Peyer's patch (tissue), 4 donors: ENCODE measurements at regions not wholly inside any gene's neighbourhood (a gene's known extent, or its start where the extent isn't known, plus 50 kb on each side); places are given as distances from the start of the nearest gene placed in this dataset.

Experiments used
- DNase-seq, 3 donors: peaks; one replicate each; pipeline ENCODE4 v3.0.0-alpha.2; 2017 to 2019
- H3K27ac ChIP-seq, 4 donors: fragments of 200-600 bp; sonication (generic); one replicate each; pipeline ENCODE4 v1.5.1; 2016 to 2019
- H3K27me3 ChIP-seq, 2 donors: fragments of 200-600 bp; sonication (generic); one replicate each; pipeline ENCODE4 v1.5.1; 2019
- H3K36me3 ChIP-seq, 3 donors: fragments of 200-600 bp; sonication (generic); one replicate each; pipeline ENCODE4 v1.5.1; 2016 to 2019
- H3K4me1 ChIP-seq, 4 donors: fragments of 200-600 bp; sonication (generic); one replicate each; pipeline ENCODE4 v1.5.1; 2016 to 2019
- H3K4me3 ChIP-seq, 4 donors: fragments of 200-600 bp; sonication (generic); 1 replicate in 3 of 4; 2 replicates in 1 of 4; pipeline ENCODE4 v1.5.1; 2016 to 2019; ENCODE audit warnings: mild to moderate bottlenecking in 1 of 4
- H3K9me3 ChIP-seq, 4 donors: fragments of 200-600 bp; sonication (generic); one replicate each; pipeline ENCODE4 v1.5.1; 2016 to 2019; ENCODE audit warnings: mild to moderate bottlenecking in 1 of 4
- POLR2A ChIP-seq, 2 donors: fragments of 450-650 bp; IDR thresholded peaks; one replicate each; pipeline ENCODE4 v1.5.1; 2017; ENCODE audit warnings: antibody characterized with exemption in 2 of 2, mild to moderate bottlenecking in 2 of 2, moderate library complexity in 2 of 2
- TF ChIP-seq, protein P1 (sequence below), 6 experiments: fragments of 450-650 bp in 4 of 6; fragments of 200-600 bp in 2 of 6; sonication (generic) in 1 of 6; IDR thresholded peaks; one replicate each; pipeline ENCODE4 v1.5.1; 2017 to 2019; ENCODE audit warnings: antibody characterized with exemption in 6 of 6, mild to moderate bottlenecking in 3 of 6, moderate library complexity in 1 of 6

DNA sequence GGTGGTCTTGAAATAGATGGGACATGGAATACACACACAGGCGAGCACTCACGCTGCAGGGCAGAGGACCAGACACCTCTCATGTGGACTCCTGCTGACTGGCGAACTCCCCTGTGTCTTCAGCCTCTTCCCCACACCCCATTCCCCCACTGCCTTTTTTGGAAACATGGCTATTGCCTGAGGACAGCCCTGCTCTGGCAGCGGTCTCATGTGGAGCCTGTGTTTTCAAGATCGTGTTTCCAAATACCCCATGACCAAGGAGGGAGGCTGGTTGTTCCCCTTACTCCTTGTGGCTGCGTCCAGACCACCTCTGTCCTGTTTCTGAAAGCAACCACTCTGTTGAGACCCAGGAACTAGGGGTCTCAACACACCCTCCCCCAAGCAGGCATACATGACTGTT is 119.4 kb downstream of the C1orf94 start:
- no peaks in the 10 kb centered on the region for H3K36me3 ChIP-seq
- TF ChIP-seq, protein P1, sequence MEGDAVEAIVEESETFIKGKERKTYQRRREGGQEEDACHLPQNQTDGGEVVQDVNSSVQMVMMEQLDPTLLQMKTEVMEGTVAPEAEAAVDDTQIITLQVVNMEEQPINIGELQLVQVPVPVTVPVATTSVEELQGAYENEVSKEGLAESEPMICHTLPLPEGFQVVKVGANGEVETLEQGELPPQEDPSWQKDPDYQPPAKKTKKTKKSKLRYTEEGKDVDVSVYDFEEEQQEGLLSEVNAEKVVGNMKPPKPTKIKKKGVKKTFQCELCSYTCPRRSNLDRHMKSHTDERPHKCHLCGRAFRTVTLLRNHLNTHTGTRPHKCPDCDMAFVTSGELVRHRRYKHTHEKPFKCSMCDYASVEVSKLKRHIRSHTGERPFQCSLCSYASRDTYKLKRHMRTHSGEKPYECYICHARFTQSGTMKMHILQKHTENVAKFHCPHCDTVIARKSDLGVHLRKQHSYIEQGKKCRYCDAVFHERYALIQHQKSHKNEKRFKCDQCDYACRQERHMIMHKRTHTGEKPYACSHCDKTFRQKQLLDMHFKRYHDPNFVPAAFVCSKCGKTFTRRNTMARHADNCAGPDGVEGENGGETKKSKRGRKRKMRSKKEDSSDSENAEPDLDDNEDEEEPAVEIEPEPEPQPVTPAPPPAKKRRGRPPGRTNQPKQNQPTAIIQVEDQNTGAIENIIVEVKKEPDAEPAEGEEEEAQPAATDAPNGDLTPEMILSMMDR (IDR thresholded peaks at IDR 0.05): no peak
- TF ChIP-seq POLR2A (IDR thresholded peaks at IDR 0.05): no peak
- H3K27me3 ChIP-seq: no peaks in the 10 kb centered on the region
- H3K27ac ChIP-seq: no peak overlapping the region
- DNase-seq: no peak
- H3K4me3 ChIP-seq: no peak overlapping the region
- H3K4me1 ChIP-seq: no peaks in the 10 kb centered on the region
- H3K9me3 ChIP-seq: no peaks in the 10 kb centered on the region

DNA sequence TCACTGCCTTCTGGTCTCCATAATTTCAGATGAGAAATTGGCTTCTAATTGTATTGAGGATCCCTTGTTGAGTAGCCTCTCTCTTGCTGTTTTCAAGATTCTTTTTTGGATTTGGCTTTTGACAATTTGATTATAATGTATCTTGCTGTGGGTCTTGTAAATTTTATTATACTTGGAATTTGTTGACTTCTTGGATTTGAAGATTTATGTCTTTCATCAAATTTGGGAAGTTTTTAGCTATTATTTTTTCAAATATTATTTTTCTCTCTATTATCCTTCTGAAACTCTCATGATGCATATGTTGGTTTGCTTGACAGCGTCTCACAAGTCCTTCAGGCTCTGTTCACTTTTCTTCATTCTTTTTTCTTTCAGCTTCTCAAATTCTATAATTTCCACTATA is 126.1 kb downstream of the C1orf94 start:
- H3K27me3 ChIP-seq: no peaks in the 10 kb centered on the region
- no peak for TF ChIP-seq POLR2A (IDR thresholded peaks at IDR 0.05)
- TF ChIP-seq, protein P1 (IDR thresholded peaks at IDR 0.05): no peak

DNA sequence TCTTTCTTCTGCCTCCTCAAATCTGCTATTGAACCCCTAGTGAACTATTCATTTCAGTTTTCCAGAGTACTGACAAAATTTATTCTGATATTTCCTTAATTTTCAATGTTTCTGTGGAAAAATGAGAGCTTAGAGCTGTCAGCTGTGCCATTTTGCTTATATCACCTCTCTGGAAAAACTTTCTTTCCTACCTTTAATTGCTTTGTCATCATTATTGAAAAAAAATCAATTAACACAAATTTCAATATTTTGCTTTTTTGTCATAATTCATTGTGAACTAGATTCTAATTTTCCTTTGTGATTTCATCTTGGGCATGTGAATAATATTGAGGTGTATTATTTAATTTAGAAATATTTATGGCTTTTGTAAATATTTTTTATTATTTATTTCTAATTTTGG is 126.5 kb downstream of the C1orf94 start:
- H3K4me3 ChIP-seq: no peak overlapping the region
- TF ChIP-seq, protein P1 (IDR thresholded peaks at IDR 0.05): no peak
- no peak for TF ChIP-seq POLR2A (IDR thresholded peaks at IDR 0.05)
- H3K27ac ChIP-seq: no peak overlapping the region
- H3K4me1 ChIP-seq: no peaks in the 10 kb centered on the region
- H3K27me3 ChIP-seq: no peaks in the 10 kb centered on the region
- DNase-seq: no peak
- no peaks in the 10 kb centered on the region for H3K9me3 ChIP-seq
- H3K36me3 ChIP-seq: no peaks in the 10 kb centered on the region

More for the DNA sequence above, 126.1 kb downstream of the C1orf94 start:
- no peaks in the 10 kb centered on the region for H3K9me3 ChIP-seq
- H3K4me1 ChIP-seq: no peaks in the 10 kb centered on the region
- no peak for DNase-seq
- no peak overlapping the region for H3K27ac ChIP-seq
- H3K4me3 ChIP-seq: no peak overlapping the region
- H3K36me3 ChIP-seq: no peaks in the 10 kb centered on the region

DNA sequence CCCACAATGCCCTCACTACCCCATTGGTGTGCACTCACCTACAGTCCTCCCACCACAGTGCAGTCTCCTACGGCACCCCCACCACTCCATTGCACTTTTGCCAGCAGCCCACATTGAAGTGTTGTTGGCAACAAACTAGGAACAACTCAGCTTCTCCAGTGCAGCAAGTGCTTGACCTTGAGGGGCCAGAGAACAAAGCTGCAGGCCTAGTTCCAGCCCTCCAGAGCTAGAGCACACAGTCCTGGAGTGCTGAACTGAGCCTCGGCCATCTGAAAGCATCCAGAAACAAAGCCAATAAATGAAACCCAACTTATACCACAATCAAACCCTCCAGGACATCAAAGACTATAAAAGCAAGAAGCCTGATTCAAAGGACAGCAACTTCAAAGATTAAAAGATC is 129.9 kb downstream of the C1orf94 start:
- no peak for TF ChIP-seq POLR2A (IDR thresholded peaks at IDR 0.05)
- TF ChIP-seq, protein P1 (IDR thresholded peaks at IDR 0.05): no peak
- no peaks in the 10 kb centered on the region for H3K4me1 ChIP-seq
- no peaks in the 10 kb centered on the region for H3K27me3 ChIP-seq
- H3K4me3 ChIP-seq: no peak overlapping the region
- no peak for DNase-seq
- H3K36me3 ChIP-seq: no peaks in the 10 kb centered on the region
- H3K27ac ChIP-seq: no peak overlapping the region
- no peaks in the 10 kb centered on the region for H3K9me3 ChIP-seq

DNA sequence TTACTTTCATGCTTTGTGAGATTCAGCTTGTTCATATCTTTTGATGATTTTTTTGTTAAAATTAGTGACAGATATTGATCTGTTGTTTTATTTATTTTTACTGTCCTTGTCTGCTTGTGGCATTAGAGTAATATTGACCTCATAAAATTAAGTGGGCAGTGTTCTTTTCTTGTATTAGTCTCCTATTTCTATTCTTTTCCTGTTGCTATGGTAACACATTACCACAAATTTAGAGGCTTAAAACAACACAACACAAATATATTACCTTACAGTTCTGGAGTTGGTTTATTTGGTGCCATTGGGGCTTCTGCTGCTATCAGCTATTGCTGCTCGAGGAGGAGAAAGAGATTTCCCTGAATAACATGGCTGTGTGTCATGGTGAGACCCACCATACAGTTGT is 135.7 kb downstream of the C1orf94 start:
- H3K27me3 ChIP-seq: no peaks in the 10 kb centered on the region
- DNase-seq: no peak
- no peaks in the 10 kb centered on the region for H3K4me1 ChIP-seq
- no peaks in the 10 kb centered on the region for H3K36me3 ChIP-seq
- no peak overlapping the region for H3K27ac ChIP-seq
- H3K4me3 ChIP-seq: no peak overlapping the region
- TF ChIP-seq, protein P1 (IDR thresholded peaks at IDR 0.05): no peak
- no peak for TF ChIP-seq POLR2A (IDR thresholded peaks at IDR 0.05)
- peaks cover 0 to 8% (median 2%) of the 10 kb centered on the region in 4 donors for H3K9me3 ChIP-seq

DNA sequence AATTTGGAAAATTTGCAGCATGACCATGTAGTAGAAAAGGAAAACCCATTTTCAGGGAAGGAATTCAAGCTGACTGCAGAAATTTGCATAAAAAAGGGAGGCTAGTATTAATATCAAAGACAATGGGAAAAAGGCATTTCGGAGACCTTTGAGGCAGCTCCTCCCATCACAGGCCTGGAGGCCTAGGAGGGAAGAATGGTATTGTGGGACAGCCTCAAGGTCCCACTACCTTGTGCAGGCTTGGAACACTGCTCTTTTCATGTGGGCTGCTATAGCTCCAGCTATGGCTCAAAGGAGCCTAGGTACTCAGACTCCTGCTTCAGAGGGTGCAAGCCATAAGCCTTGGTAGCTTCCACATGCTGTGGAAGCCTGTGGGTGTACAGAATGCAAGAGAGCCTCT is 139.3 kb downstream of the C1orf94 start:
- H3K9me3 ChIP-seq: peaks cover 0 to 8% (median 2%) of the 10 kb centered on the region in 4 donors
- no peak for TF ChIP-seq POLR2A (IDR thresholded peaks at IDR 0.05)
- TF ChIP-seq, protein P1 (IDR thresholded peaks at IDR 0.05): no peak
- H3K27me3 ChIP-seq: no peaks in the 10 kb centered on the region
- no peak overlapping the region for H3K4me3 ChIP-seq
- H3K27ac ChIP-seq: no peak overlapping the region
- H3K4me1 ChIP-seq: no peaks in the 10 kb centered on the region
- H3K36me3 ChIP-seq: no peaks in the 10 kb centered on the region
- no peak for DNase-seq
